ENCODE measurements at regions not wholly inside any gene's neighbourhood (a gene's known extent, or its start where the extent isn't known, plus 50 kb on each side); places are given as distances from the start of the nearest gene placed in this dataset.

GRCh38 chr1:31503570-31503969 is 72.7 kb upstream of the TINAGL1 start:
- in situ Hi-C loops (cut with HindIII; ENCODE audit: extremely low pct_ligation_motif_present, low pct_unique_long_range_greater_than_20kb) (no loop called here), intact Hi-C loops (cut with micrococcal nuclease; ENCODE audit: unreplicated experiment) (loop anchor here (10.0 kb wide), 1 partner anchor 59 kb away; no protein-coding TSS in a partner anchor)
- no peaks in the 10 kb centered on the region for H3K27me3 ChIP-seq (ENCODE audit: control insufficient read depth in 1 of 2, insufficient read depth in 2 of 2, low read length in 2 of 2)
- no peaks in the 10 kb centered on the region for H4K20me1 ChIP-seq (ENCODE audit: insufficient read depth, low read length)
- TF ChIP-seq HOXA7 (CRISPR knock-in tag; IDR thresholded peaks at IDR 0.05), result no peak
- no peak for TF ChIP-seq ZFY (CRISPR knock-in tag; IDR thresholded peaks at IDR 0.05)
- TF ChIP-seq GABPB1 (CRISPR knock-in tag; IDR thresholded peaks at IDR 0.05), result 0 out of 2 replicates have a peak, but pooled peaks have one; percentile 6
- TF ChIP-seq POLR2AphosphoS2 (IDR thresholded peaks at IDR 0.05; ENCODE audit: low read depth, low read length), result no peak
- no peak for TF ChIP-seq ZNF605 (CRISPR knock-in tag; IDR thresholded peaks at IDR 0.05)
- TF ChIP-seq SP140L (CRISPR knock-in tag; IDR thresholded peaks at IDR 0.05; ENCODE audit: borderline replicate concordance), result no peak
- 69% methylated on average over 2 of the region's 4 CpGs for WGBS (ENCODE audit: low lambda C conversion rate)
- CTCF ChIA-PET (ENCODE audit: low intra/inter-chr PET ratio, low total read pairs), result interaction anchor here (1.7 kb wide), 1 partner anchor 46 kb away, joined by 7 read pairs; no protein-coding TSS in a partner anchor
- no peak overlapping the region for H3K27ac ChIP-seq (ENCODE audit: extremely low read length, insufficient read depth, low read length)
- ATAC-seq (no peak), DNase-seq (ENCODE audit: low spot score) (no peak), FAIRE-seq (no peak)
- POLR2A ChIA-PET, result no interaction called here
- H3K36me3 ChIP-seq (replicated peaks in 1 of 2; ENCODE audit: control insufficient read depth in 1 of 2, insufficient read depth in 2 of 2, low read length in 2 of 2), result no peaks in the 10 kb centered on the region
- no peaks in the 10 kb centered on the region for H3K9me3 ChIP-seq (ENCODE audit: low read length)
- H3K9ac ChIP-seq (ENCODE audit: insufficient read depth, low read depth, low read length), result no peak overlapping the region
- H2AFZ ChIP-seq (ENCODE audit: low read length), result no peak overlapping the region
- no TSS peak for BruUV-seq (replicated peaks)
- H3K4me3 ChIP-seq (replicated peaks in 1 of 3; ENCODE audit: insufficient read depth in 1 of 3, low read depth in 2 of 3, low read length in 3 of 3), result no peak overlapping the region
- H3K4me1 ChIP-seq (ENCODE audit: insufficient read depth, low read length), result peaks cover 67% of the 10 kb centered on the region
- no peak overlapping the region for H3K4me2 ChIP-seq (ENCODE audit: low read depth, low read length)
- H3K79me2 ChIP-seq (ENCODE audit: insufficient read depth, low read length), result no peaks in the 10 kb centered on the region

DNA sequence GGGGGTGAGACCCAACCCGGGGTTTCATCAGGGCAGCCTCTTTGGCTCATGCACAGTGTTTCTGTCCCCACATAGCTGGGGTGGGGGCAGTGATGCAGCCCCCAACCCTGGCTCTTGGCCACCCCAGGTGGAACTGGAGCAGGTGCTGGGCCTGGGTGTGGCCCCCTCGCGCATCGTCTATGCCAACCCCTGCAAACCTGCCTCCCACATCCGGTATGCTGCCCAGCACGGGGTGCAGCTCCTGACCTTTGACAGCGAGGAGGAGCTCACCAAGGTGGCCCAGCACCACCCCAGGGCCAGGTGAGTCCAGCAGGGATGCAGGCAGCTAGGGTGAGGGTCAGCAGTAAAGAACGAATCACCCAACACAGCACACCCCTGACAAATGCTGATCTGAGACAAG is 72.3 kb upstream of the TINAGL1 start:
- no peak for DNase-seq (ENCODE audit: low spot score)
- H4K20me1 ChIP-seq (ENCODE audit: insufficient read depth, low read length), result no peaks in the 10 kb centered on the region
- no peak overlapping the region for H3K4me2 ChIP-seq (ENCODE audit: low read depth, low read length)
- H3K27ac ChIP-seq (ENCODE audit: extremely low read length, insufficient read depth, low read length), result no peak overlapping the region
- no peak for ATAC-seq
- intact Hi-C loops (cut with micrococcal nuclease; ENCODE audit: unreplicated experiment), result loop anchor here (10.0 kb wide), 1 partner anchor 59 kb away; no protein-coding TSS in a partner anchor
- H2AFZ ChIP-seq (ENCODE audit: low read length), result no peak overlapping the region
- no peaks in the 10 kb centered on the region for H3K9me3 ChIP-seq (ENCODE audit: low read length)
- BruUV-seq (replicated peaks), result no TSS peak
- H3K4me3 ChIP-seq (replicated peaks in 1 of 3; ENCODE audit: insufficient read depth in 1 of 3, low read depth in 2 of 3, low read length in 3 of 3), result no peak overlapping the region
- no peaks in the 10 kb centered on the region for H3K79me2 ChIP-seq (ENCODE audit: insufficient read depth, low read length)
- FAIRE-seq, result no peak
- TF ChIP-seq ZNF687 (CRISPR knock-in tag; IDR thresholded peaks at IDR 0.05) (peak; percentile 43; the same call in 1 of the 2 replicates), HOXA7 (CRISPR knock-in tag; IDR thresholded peaks at IDR 0.05) (no peak)
- 50% methylated on average over 1 of the region's 8 CpGs for WGBS (ENCODE audit: low lambda C conversion rate)
- POLR2A ChIA-PET, result no interaction called here
- no peaks in the 10 kb centered on the region for H3K36me3 ChIP-seq (replicated peaks in 1 of 2; ENCODE audit: control insufficient read depth in 1 of 2, insufficient read depth in 2 of 2, low read length in 2 of 2)
- CTCF ChIA-PET (ENCODE audit: low intra/inter-chr PET ratio, low total read pairs), result interaction anchor here (1.7 kb wide), 1 partner anchor 45 kb away, joined by 7 read pairs; no protein-coding TSS in a partner anchor
- H3K27me3 ChIP-seq (ENCODE audit: control insufficient read depth in 1 of 2, insufficient read depth in 2 of 2, low read length in 2 of 2), result no peaks in the 10 kb centered on the region
- H3K9ac ChIP-seq (ENCODE audit: insufficient read depth, low read depth, low read length), result no peak overlapping the region
- in situ Hi-C loops (cut with HindIII; ENCODE audit: extremely low pct_ligation_motif_present, low pct_unique_long_range_greater_than_20kb), result no loop called here
- H3K4me1 ChIP-seq (ENCODE audit: insufficient read depth, low read length), result peaks cover 68% of the 10 kb centered on the region

All from HepG2 (cell line).